Ovary (tissue), 7 donors: ENCODE measurements at regions not wholly inside any gene's neighbourhood (a gene's known extent, or its start where the extent isn't known, plus 50 kb on each side); places are given as distances from the start of the nearest gene placed in this dataset.

Experiments
- DNase-seq, 5 donors: peaks; one replicate each; pipeline ENCODE4 v3.0.0-alpha.2; 2019 to 2020
- H3K27ac ChIP-seq, 2 donors: fragments of 200-600 bp; one replicate each; pipeline versions ENCODE4 v1.5.1 to v1.8.0; 2019 to 2022
- H3K27me3 ChIP-seq: fragments of 200-600 bp; one replicate; pipeline ENCODE4 v1.8.0; 2022
- H3K36me3 ChIP-seq: fragments of 200-600 bp; sonication (generic); one replicate; pipeline ENCODE4 v1.5.1; 2019
- H3K4me1 ChIP-seq: one replicate; pipeline ENCODE4 v1.8.1; 2013; ENCODE audit warnings: mild to moderate bottlenecking, moderate library complexity; ENCODE audit not compliant: insufficient read depth
- H3K4me3 ChIP-seq: fragments of 200-600 bp; sonication (generic); one replicate; pipeline ENCODE4 v1.5.1; 2017
- H3K9me3 ChIP-seq, 2 donors: fragments of 200-600 bp in 1 of 2; sonication (generic) in 1 of 2; one replicate each; pipeline versions ENCODE4 v1.5.1 to v1.8.1; 2013 to 2019; ENCODE audit warnings: mild to moderate bottlenecking in 1 of 2, moderate library complexity in 1 of 2
- CTCF ChIP-seq, 3 donors: fragments of 450-650 bp in 2 of 3; fragments of 200-600 bp in 1 of 3; IDR thresholded peaks; one replicate each; pipeline versions ENCODE4 v1.5.1 to v1.8.0; 2016 to 2022; ENCODE audit warnings: antibody characterized with exemption in 3 of 3, mild to moderate bottlenecking in 1 of 3
- EP300 ChIP-seq: sonication (generic); formaldehyde crosslinking; IDR thresholded peaks from one replicate; pipeline ENCODE4 v1.6.1; 2017; ENCODE audit warnings: antibody characterized with exemption
- POLR2A ChIP-seq: fragments of 450-650 bp; IDR thresholded peaks from one replicate; pipeline ENCODE4 v1.6.1; 2017; ENCODE audit warnings: antibody characterized with exemption, mild to moderate bottlenecking, moderate library complexity
- WGBS, 3 donors: extraction: QIAGEN DNeasy Blood & Tissue Kit in 1 of 3; methylation state at CpG; one replicate each; pipeline versions ENCODE4 v1.1.5 to v1.1.7; 2013 to 2017; 5-methylcytosine and 5-hydroxymethylcytosine counted together
- intact Hi-C, 4 donors: fragments of 100-400 bp; cut with DNase I; formaldehyde crosslinking; loops; one replicate each; pipeline versions ENCODE4 v1.11.0 to v1.15.1; 2022 to 2023
- donor health status: DM: no; HTN: no; CAD: no; lungs with moderate emphysema.
- donor health status: DM: no; HTN: no; CAD: no.
- donor health status: Bipolar disorder and iron deficiency.
- donor health status: DM: no; HTN: no; CAD: no.
- donor health status: DM: yes; HTN: yes; CAD: no.

- H3K4me3 ChIP-seq, result no peak overlapping the region
- H3K9me3 ChIP-seq, result no peaks in the 10 kb centered on the region
- H3K27ac ChIP-seq, result no peak overlapping the region
- H3K36me3 ChIP-seq, result no peaks in the 10 kb centered on the region
- H3K4me1 ChIP-seq, result no peaks in the 10 kb centered on the region
- TF ChIP-seq CTCF (IDR thresholded peaks at IDR 0.05) (no peak), POLR2A (no peak), EP300 (no peak)
- no peaks in the 10 kb centered on the region for H3K27me3 ChIP-seq
- intact Hi-C loops, result no loop called here
- no peak for DNase-seq
- WGBS, 3 donors, result 29 to 62% (median 38%) methylated on average over 4 of the region's 4 CpGs
Observed at GRCh38 chr2:8257502-8257901, 424.4 kb upstream of the ID2 start.

DNA sequence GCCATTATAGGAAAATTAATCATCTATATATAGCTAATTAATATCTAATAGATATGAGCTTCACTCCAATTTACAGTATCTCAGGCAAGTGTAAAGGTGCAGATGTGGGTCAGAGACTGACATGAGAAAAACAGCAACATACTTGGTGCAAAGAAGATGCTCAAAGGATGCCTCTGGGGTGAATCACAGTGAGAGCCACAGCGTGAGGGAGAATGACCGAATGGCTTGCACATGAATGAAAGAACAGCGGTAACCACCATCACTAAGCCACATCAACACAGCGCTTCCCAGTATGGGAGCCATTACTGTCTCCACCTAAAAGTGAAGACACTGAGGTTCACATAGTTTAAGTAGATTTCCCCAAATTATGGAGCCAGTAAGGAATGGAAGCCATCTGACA, 423.4 kb upstream of the ID2 start:
- Histone ChIP-seq H3K36me3 (no peaks in the 10 kb centered on the region), H3K27ac (no peak overlapping the region), H3K4me3 (no peak overlapping the region), H3K9me3 (no peaks in the 10 kb centered on the region), H3K27me3 (no peaks in the 10 kb centered on the region), H3K4me1 (no peaks in the 10 kb centered on the region)
- no peak for DNase-seq
- intact Hi-C loops, result no loop called here
- 94 to 99% (median 98%) methylated on average over 4 of the region's 4 CpGs for WGBS, 3 donors
- TF ChIP-seq POLR2A (no peak), CTCF (IDR thresholded peaks at IDR 0.05) (no peak), EP300 (no peak)

GRCh38 chr2:8259106-8259840, 422.6 kb upstream of the ID2 start:
- Histone ChIP-seq H3K9me3 (no peaks in the 10 kb centered on the region), H3K36me3 (no peaks in the 10 kb centered on the region), H3K27ac (no peak overlapping the region), H3K27me3 (no peaks in the 10 kb centered on the region), H3K4me1 (no peaks in the 10 kb centered on the region), H3K4me3 (no peak overlapping the region)
- TF ChIP-seq CTCF (IDR thresholded peaks at IDR 0.05) (no peak), POLR2A (no peak), EP300 (no peak)
- WGBS, 3 donors, result 91 to 95% (median 94%) methylated on average over 4 of the region's 4 CpGs
- intact Hi-C loops, result no loop called here
- DNase-seq, result no peak

- Histone ChIP-seq H3K4me3 (no peak overlapping the region), H3K9me3 (no peaks in the 10 kb centered on the region), H3K4me1 (no peaks in the 10 kb centered on the region), H3K36me3 (no peaks in the 10 kb centered on the region), H3K27me3 (no peaks in the 10 kb centered on the region), H3K27ac (no peak overlapping the region)
- intact Hi-C loops, result no loop called here
- TF ChIP-seq POLR2A, result no peak
- TF ChIP-seq EP300, result no peak
- TF ChIP-seq CTCF (IDR thresholded peaks at IDR 0.05), result no peak
- no peak for DNase-seq
- 95 to 97% (median 96%) methylated on average over 5 of the region's 5 CpGs for WGBS, 3 donors
Observed at GRCh38 chr2:8259841-8260178, 422.0 kb upstream of the ID2 start.
